Anterior cingulate cortex (tissue), 58 donors: ENCODE measurements at regions not wholly inside any gene's neighbourhood (a gene's known extent, or its start where the extent isn't known, plus 50 kb on each side); places are given as distances from the start of the nearest gene placed in this dataset.
A peak's percentile ranks its signal among the peaks of the same experiment; 100 is the strongest.
"Not testable (repeated sequence)": the region's sequence is repeated elsewhere in the genome, so short reads cannot be mapped to it uniquely, and the experiment has no call there.

Experiments used
- DNase-seq, 58 donors: peaks; one replicate each; lab custom pipeline; 2025; lab: John Stamatoyannopoulos, UW

DNA sequence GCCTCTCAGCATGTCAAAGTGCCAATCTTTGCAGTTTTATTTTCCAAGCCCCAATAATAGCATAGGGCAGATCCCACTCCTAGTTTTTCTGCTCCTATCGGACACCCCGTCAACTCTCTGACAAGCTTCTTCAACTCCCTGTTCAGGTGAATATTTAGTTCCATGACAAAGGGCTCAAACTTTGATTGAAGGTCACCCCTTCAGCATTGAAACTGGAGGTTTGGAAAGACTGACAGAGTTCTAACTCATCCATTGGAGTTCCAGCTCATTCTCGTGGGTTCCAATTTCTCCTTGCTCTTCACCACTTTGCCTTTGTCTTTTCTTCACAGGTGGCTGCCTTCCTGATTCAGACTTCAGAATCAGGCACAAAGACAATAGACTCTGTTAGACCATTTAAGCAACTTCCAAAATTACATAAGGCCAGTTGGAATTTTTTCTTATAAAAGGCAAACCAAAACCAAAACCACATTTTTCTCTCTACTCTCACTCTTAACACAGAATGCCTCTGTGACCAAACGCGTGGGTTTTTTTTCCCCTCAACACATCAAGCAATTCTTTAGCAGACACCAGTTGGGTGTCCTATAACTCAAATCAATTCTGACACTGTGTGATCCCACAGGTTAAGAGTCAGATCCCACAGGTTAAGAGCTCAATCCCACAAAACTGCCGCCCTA is 169.3 kb upstream of the USP25 start:
- DNase-seq: no peak

DNA sequence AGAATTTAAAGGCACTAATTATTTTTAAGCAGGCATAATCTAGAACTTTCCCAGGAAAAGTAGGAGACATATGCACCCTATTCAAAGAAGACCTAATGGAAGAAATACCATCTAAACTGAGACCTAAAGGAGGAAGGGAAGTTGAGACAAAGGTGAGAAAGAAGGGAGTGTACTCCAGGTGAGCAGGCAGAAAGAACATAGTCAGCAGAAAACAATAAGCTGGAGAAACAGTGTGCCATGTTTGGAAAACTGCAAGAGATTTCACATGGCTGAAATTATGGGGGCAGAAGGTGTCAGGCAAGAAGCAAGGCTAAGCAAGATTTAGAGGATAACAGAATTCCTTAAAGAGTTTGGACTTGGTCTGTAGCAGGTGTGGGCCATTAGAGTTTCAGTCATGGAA is 167.0 kb upstream of the USP25 start:
- DNase-seq: no peak

DNA sequence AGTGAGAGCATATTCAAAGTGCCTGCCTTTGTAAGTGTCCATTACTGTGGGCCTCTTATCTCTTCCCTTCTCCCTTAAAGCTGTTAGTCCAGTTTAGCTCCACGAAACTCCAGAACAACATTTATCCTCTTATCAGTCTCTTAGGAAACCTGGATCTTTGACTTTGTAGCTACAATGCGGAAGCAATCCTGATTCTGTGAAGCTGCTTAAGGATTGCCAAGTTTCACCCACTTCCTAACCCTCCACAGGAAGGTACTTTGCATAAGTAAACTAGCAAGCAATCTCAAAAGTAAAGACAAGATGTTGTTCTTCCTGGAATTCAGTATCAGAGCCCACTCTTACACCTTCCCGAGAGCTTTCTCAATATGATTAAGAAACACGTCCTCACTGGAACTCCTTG is 164.9 kb upstream of the USP25 start:
- no peak for DNase-seq

DNA sequence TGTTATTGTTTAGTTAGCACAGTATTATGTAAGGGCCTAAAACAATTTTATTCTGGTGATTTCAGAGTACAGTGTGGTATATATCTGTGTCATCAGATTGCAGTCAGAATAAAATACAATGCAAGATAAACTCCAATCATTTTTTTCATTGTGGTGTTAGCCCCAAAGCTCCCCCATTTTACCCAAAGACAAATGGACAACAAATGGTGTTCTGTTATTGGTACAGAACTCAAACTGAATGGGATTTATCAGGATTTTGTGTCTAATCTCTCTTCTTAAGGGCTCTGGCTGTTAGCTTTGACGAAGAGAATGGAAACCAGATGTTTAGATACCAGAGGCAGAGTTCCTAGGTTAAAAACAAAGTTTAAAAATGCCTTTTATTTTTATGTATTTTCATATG is 163.1 kb upstream of the USP25 start:
- DNase-seq: no peak

DNA sequence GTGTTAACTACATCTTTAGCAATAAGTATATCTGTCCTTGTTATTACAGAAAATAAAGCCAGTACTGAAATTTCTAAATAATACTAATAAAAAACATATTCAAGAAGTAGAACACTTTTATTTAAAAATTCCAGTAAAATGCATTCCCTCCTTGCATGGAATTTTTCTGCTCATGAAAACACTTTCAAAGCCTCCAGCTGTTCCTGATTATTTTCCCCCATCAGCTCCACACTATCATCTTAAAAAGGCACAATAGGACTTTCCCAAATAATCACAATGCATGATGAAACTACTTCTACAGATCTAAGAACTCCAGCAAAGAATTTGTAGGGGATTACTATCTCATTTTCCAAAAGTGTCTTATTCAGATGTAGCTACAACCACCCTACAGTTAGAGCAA is 162.6 kb upstream of the USP25 start:
- DNase-seq: no peak

DNA sequence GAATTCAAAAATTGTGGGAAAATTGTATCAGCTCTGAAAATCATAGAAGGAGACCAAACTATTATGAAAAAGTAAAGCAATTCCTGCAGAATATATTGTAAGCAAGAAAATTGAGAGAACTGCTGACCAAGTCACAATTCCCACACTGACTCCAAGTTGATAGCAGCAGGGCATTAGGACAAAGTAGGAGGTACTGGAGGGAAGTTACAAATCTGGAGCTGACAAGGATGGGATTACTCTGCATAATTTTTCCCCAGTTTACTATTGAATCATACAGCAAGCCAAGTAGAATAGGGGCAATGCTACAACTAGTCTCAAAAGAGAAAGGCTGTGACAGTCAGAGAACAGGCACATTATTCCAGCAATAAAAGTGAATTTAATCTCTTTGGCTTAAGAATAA is 161.3 kb upstream of the USP25 start:
- no peak for DNase-seq

DNA sequence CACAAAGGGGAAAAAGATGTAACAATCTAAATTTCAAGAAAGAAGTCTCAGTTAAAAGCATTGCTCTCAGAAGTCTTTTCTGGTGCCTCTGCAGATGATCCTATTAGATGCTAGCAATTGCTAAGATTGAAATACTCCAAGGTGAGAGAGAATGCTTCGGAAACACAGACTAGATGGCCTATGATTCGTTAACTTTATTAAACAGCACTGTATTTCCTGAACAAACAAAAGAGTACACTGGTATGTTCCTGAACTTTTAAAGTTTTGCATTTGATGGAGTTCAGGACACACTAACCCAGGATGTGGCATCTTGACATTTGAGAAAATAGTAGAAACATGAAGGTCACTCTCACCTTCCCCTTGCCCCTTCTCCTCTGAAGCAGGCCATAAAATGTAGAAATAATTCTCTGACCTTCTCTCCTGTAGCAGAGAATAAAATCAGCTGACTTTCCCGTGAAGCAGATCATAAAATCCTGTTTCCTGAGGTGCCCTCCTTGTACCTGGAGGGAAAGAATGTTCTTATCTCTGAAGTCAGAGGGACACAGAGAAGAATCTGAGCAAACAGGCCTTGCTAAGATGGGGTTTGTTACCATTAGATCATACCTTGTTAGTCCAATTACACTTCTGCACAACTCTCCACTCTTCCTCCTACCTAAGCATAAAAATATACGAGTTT is 142.9 kb upstream of the USP25 start:
- DNase-seq: no peak

DNA sequence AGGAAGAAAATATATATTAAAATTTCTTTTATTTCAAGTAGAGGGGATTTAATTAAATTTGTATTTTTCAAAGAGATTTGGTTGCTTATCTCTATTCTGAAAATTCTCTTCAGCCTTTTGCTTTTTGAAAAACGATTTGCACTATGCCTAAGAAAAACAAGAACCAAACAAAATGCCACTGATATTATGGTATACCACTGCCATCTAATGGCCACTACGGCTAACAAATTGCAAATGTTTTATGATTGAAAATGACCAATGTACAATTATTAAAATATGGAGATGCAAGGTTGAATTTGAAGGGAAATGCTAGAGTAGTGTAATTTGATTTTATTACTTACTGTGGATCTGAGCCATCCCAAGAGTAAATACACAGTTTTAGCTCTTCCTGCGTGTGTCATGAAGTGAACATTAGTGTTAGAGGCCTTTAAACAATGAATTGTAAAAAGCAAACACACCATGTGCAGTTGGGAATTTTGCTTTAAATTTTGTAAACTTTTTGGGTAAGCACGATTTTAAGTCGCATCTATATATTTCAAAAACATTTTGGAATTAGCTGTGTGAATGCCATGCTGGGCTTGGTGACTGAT is 137.4 kb upstream of the USP25 start:
- DNase-seq: peak in 2 of 58 donors; percentile 33 to 45

DNA sequence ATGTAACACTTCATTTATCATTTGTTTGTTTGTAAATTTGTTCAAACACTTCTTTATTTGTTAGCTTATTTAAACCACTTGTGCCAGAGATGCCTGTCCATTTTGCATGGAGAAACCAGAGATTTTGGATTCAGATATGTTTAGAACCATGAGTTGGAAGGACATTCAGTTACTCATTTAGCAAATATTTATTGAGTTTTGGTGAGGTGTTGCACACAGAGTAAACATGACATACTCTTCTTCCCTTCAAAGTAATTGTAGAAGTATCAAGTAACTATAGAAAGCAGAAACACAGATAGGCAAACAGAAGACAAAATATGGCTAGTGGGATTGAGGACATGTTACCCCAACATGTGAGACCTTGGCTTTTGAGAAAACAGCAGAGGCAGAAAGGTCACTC is 136.8 kb upstream of the USP25 start:
- no peak for DNase-seq

DNA sequence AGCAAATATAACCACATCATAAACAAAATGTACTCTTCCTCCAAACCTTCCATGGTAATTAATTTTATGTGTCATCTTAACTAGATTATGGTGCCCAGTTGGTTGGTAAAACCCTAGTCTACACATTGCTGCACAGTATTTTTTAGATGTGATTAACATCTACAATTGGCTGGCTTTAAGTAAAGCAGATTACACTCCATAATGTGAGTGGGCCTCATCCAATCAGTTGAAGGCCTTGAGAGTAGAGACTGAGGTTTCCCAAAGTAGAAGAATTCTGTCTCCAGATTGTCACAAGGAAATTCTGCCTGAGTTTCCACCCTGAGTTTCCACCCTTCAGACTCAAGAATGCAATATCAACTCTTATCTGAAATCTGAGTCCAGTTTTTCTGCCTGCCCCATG is 128.4 kb upstream of the USP25 start:
- no peak for DNase-seq

DNA sequence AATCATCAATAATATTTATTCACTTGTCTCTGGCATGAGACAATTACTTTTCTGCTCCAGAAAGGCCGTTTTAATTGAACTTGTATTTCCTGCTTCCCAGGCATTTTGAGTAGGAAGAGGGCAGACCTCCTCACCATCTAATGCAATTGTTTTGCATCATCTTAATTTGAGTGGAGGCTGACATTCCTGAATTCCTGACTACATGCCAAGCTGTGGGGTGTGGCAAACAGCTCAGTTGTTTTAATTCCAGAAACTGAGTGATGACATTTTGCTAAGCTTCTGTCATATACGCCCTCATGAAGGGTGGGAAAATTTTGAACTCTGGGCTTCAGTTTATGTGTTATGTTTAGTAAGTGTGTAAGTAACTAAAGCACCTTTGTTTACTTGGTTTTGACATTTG is 125.4 kb upstream of the USP25 start:
- no peak for DNase-seq

DNA sequence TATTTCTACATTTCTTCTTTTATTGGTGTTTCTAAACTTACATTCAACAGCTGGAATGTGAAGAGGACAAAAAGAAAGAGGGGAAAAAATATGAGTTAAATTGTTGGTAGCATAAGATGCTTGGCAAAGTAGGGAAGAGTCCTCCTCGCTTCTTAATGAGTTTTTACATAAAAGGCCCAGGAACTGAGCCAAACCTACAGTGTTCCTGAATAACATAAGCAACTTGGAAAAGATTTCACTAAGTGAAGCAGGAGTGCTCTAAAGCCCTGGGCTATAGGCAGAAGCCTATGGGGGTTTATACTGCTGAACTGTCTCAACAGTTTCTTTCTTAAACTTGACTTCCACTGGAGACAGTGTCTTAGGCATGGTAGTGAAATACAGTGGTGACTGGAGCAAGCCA is 115.0 kb upstream of the USP25 start:
- DNase-seq: peak in 2 of 58 donors; percentile 25 to 38

DNA sequence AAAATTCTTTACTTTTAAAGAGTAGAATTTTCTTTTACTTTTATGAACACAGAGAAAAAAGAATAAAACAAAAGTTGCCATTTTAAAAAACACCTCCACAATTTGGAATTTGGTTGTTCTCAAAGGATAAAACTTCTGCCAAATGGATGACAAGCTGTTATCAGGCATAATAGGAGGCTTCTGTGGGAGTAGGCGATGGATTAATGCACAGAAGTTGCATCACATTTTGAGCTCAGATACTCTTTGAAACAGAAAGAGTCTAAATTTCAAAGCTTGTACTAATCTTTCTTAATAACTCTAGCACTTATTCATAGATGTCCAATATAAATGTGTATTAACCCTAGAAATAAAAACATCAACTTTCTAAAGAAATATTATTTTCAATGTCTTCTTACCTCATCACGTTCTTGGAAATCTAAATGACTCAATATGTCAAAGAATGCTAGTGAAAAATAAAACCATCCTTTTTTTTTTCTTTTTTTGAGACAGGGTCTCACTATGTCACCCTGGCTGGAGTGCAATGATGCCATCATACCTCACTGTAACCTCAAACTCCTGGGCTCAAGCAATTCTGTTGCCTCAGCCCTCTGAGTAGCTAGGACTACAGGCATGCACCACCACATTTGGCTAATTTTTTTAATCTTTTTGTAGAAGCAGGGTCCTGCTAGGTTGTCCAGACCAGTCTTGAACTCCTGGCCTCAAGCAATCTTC is 112.8 kb upstream of the USP25 start:
- no peak for DNase-seq

DNA sequence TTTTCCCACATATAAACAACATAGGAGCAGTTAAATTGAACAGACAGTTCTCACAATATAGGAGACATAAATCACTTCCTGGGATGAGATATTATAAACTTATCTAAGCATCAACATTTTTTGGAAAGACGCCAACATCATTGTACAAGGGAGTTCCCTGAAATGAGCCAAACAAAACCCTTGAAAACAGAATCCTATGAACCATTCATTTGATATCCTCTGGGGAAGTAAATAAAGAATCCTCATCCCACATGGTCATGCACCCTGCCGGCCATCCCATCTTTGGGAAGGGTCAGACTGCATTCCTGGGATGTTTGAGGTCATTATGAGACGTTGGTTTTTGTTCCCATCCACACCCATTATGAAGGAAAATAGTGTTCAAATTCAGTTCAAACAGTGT is 111.8 kb upstream of the USP25 start:
- DNase-seq: no peak

DNA sequence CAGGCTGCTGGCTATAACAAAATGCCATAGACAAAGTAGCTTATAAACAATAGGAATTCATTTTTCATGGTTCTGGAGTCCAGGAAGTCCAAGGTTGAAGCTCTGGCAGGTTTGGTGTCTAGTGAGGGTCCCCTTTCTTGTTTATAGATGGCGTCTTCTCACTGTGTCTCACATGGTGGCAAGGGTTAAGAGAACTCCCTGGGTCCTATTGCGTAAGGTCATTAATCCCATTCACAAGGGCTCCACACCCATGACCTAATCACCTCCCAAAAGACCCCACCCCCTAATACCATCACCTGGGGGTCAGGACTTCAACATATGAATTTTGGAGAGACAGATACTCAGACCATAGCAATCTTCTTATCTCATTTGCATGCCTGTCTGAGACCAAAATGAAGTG is 108.9 kb upstream of the USP25 start:
- DNase-seq: no peak

DNA sequence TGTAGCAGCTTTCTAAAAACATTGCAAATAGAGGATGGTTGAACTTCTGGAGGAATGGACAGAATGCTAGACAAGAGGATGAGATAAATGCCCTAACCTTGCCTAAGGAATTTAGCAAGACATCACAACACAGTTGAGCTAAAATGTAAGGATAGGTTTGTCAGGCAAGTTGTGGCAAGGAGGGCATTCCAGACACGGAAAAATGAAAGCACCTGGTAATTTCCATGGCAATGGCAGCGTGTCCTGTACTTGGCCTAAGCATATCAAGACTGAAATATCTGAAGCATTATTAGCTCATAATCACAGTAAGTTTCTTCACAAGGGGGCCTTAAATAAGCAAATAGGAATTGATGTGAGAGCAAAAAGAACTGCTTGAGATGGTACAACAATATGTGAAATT is 105.1 kb upstream of the USP25 start:
- DNase-seq: no peak

DNA sequence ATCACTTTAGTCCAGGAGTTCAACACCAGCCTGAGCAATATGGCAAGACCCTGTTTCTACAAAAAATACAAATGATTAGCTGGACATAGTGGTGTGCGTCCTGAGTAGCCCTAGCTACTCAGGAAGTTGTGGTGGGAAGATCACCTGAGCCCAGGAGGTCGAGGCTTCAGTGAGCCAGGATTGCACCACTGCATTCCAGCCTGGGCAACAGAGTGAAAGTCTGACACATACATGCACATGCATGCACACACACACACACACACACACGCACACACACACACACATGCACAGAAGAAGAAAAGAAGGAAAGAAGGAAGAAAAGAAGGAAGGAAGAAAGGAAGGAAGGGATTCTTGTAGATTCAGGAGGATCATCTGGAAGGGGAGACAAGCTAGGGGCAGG is 104.4 kb upstream of the USP25 start:
- no peak for DNase-seq

DNA sequence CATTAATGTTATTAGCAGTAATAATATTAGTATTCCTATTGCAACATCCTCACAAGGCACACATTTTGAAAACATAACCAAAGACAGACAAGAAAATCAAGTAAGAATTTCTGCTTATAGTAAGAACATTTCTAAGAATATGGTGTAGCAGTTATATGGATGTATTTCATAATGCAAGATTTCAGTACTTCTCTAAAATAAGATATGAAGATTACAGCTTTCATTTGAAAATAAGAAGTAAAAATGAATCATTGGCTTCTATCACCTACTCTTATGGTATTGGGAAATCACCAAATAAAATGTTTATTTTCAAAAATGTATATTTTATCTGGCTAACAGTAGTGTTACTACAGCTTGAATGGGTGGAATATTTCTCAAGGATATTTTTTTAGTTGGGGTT is 103.8 kb upstream of the USP25 start:
- DNase-seq: no peak

DNA sequence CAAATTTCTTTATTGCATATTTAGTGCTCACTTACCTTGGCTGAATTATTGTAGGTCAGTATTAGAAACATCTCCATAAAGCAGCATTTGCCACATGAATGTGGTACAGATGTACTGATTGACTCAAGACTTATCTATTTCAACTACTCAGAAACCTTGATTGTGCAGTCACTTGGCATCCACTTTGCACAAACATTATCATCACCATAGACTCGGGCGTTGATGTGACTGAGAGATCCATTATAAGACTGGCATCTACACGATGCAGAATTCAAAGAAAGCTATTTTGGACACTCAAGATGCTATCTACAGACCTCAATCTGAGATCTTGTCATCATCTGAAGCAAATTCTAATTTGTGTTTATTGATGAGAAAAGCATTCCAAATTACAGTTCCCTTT is 102.8 kb upstream of the USP25 start:
- no peak for DNase-seq

DNA sequence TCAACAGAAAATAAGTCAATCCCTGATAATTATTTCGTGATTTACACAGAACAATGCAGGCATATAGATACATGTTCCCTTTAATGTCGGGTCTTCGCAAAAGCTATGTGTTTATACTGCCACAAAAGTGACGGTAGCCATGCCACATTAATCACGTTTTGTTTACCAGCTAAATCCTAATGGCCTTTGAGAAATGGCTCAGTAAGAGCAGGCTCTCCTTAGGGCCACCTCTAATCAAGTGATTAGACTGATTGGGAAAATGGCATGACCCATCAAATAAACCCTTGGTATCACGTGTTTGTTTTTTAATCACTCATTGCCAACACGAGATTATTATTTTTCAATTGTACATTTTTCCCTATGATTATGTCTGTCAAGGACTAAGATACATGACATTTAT is 102.0 kb upstream of the USP25 start:
- no peak for DNase-seq

DNA sequence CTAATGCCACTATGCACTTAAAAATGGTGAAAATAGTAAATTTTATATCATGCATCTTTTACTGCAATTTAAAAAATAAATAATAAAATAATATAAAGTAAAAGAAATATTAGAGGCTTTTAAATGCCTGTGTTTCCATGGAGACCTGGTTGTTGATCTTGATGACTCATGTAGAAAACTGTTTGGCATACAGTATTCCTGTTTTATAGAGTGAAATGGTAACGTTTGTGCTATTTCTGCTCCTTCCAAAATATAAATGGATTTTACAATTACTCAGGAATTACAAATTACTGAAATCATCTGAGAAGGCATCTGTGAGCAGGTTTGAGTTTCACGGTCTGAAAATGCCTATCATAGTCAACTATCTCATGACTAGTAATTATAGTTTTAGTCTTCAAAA is 98.4 kb upstream of the USP25 start:
- DNase-seq: no peak

DNA sequence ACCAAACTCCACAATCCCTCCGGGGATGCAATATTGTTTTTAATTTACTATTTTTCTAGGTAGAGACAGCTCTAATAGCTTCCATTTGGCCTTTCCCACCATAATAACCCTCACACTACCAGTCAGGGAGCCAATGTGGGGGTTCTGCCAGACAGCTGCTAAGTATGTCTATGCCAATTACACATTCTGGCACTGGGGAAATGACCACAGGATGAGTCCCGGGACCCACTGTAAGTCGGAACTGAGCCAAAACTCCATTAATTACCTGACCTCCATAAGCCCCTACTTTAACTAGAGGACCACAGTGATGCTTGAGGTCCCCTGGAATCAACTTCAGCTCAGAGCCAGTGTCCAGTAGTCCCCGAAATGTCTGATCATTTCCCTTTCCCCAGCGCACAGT is 95.2 kb upstream of the USP25 start:
- DNase-seq: not testable (repeated sequence)
